ENCODE measurements at regions not wholly inside any gene's neighbourhood (a gene's known extent, or its start where the extent isn't known, plus 50 kb on each side); places are given as distances from the start of the nearest gene placed in this dataset.

GRCh38 chr10:4331150-4331549 lies 494.9 kb upstream of the AKR1E2 start:
- TF ChIP-seq POLR2AphosphoS5 (IDR thresholded peaks at IDR 0.05; ENCODE audit: low read depth, low read length) (no peak), POLR2A (IDR thresholded peaks at IDR 0.05; ENCODE audit: low read depth, low read length) (no peak)

Measured in GM12892 (cell line).